ENCODE measurements at regions not wholly inside any gene's neighbourhood (a gene's known extent, or its start where the extent isn't known, plus 50 kb on each side); places are given as distances from the start of the nearest gene placed in this dataset.

DNA sequence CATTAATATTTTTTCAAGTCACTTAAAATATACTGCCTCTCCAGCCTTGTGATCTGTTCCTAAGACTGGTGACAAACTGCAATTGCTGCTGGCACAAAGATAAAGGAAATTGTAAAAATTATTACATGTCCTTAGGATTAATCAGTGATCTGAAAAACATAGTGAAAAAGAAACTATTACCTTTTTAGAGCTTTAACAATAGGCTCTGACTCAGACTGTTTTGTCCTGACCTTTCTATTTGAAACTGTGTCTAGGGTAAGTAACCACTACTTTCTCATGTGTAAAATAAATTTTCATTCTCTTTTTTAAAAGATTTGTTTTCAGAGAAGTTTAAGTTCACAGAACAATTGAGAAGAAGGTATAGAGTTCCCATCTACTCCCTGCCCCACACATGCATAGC lies 80.4 kb upstream of the CLEC14A start:
- Histone ChIP-seq H3K27me3 (ENCODE audit: control insufficient read depth in 1 of 2, insufficient read depth in 2 of 2, low read length in 2 of 2) (no peaks in the 10 kb centered on the region), H3K9ac (ENCODE audit: insufficient read depth, low read depth, low read length) (no peak overlapping the region), H3K79me2 (ENCODE audit: insufficient read depth, low read length) (no peaks in the 10 kb centered on the region), H3K4me1 (ENCODE audit: insufficient read depth, low read length) (no peaks in the 10 kb centered on the region), H3K27ac (ENCODE audit: extremely low read length, insufficient read depth, low read length) (no peak overlapping the region), H3K9me3 (ENCODE audit: low read length) (no peaks in the 10 kb centered on the region), H3K36me3 (replicated peaks in 1 of 2; ENCODE audit: control insufficient read depth in 1 of 2, insufficient read depth in 2 of 2, low read length in 2 of 2) (no peaks in the 10 kb centered on the region), H3K4me3 (replicated peaks in 1 of 3; ENCODE audit: insufficient read depth in 1 of 3, low read depth in 2 of 3, low read length in 3 of 3) (no peak overlapping the region), H2AFZ (ENCODE audit: low read length) (no peak overlapping the region), H3K4me2 (ENCODE audit: low read depth, low read length) (no peak overlapping the region), H4K20me1 (ENCODE audit: insufficient read depth, low read length) (no peaks in the 10 kb centered on the region)
- no peak for DNase-seq (ENCODE audit: low spot score)
- in situ Hi-C loops (cut with HindIII; ENCODE audit: extremely low pct_ligation_motif_present, low pct_unique_long_range_greater_than_20kb) (no loop called here), intact Hi-C loops (cut with micrococcal nuclease; ENCODE audit: unreplicated experiment) (no loop called here)
- no TSS peak for BruUV-seq (replicated peaks)
- FAIRE-seq = no peak
- no peak for ATAC-seq
- ChIA-PET POLR2A (no interaction called here), CTCF (ENCODE audit: low intra/inter-chr PET ratio, low total read pairs) (no interaction called here)
- TF ChIP-seq ZNF772 (CRISPR knock-in tag; IDR thresholded peaks at IDR 0.05) (no peak), ZNF264 (CRISPR knock-in tag; IDR thresholded peaks at IDR 0.05) (no peak), MAZ (IDR thresholded peaks at IDR 0.05; ENCODE audit: borderline replicate concordance, low read depth, low read length) (no peak), MAZ (CRISPR knock-in tag; IDR thresholded peaks at IDR 0.05; ENCODE audit: low read depth) (no peak), MAF1 (CRISPR knock-in tag; IDR thresholded peaks at IDR 0.05; ENCODE audit: borderline replicate concordance) (no peak), ETV6 (CRISPR knock-in tag; conservative IDR thresholded peaks at IDR 0.05) (no peak), HCFC1 (IDR thresholded peaks at IDR 0.05; ENCODE audit: low read depth, low read length) (no peak), ZKSCAN1 (IDR thresholded peaks at IDR 0.05; ENCODE audit: low read length) (no peak), ZNF33A (CRISPR knock-in tag; IDR thresholded peaks at IDR 0.05; ENCODE audit: borderline replicate concordance) (no peak), ZNF672 (CRISPR knock-in tag; IDR thresholded peaks at IDR 0.05) (no peak), ZNF589 (CRISPR knock-in tag; conservative IDR thresholded peaks at IDR 0.05) (no peak), ZSCAN22 (CRISPR knock-in tag; IDR thresholded peaks at IDR 0.05) (no peak), ZNF781 (CRISPR knock-in tag; IDR thresholded peaks at IDR 0.05; ENCODE audit: borderline replicate concordance, not compliant biosample characterization) (no peak), SIX4 (CRISPR knock-in tag; IDR thresholded peaks at IDR 0.05) (no peak), ZNF879 (CRISPR knock-in tag; IDR thresholded peaks at IDR 0.05) (no peak)
- TF ChIP-seq, protein P1, sequence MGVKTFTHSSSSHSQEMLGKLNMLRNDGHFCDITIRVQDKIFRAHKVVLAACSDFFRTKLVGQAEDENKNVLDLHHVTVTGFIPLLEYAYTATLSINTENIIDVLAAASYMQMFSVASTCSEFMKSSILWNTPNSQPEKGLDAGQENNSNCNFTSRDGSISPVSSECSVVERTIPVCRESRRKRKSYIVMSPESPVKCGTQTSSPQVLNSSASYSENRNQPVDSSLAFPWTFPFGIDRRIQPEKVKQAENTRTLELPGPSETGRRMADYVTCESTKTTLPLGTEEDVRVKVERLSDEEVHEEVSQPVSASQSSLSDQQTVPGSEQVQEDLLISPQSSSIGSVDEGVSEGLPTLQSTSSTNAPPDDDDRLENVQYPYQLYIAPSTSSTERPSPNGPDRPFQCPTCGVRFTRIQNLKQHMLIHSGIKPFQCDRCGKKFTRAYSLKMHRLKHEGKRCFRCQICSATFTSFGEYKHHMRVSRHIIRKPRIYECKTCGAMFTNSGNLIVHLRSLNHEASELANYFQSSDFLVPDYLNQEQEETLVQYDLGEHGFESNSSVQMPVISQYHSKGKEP (CRISPR knock-in tag; IDR thresholded peaks at IDR 0.05) = no peak

All from HepG2 (cell line).